Kasumi-1 (cell line): ENCODE measurements at regions not wholly inside any gene's neighbourhood (a gene's known extent, or its start where the extent isn't known, plus 50 kb on each side); places are given as distances from the start of the nearest gene placed in this dataset.
"Not testable (repeated sequence)": the region's sequence is repeated elsewhere in the genome, so short reads cannot be mapped to it uniquely, and the experiment has no call there.

Experiments
- DNase-seq, 2 experiments: peaks; one replicate each; lab custom pipeline; 2025; lab: John Stamatoyannopoulos, UW

DNA sequence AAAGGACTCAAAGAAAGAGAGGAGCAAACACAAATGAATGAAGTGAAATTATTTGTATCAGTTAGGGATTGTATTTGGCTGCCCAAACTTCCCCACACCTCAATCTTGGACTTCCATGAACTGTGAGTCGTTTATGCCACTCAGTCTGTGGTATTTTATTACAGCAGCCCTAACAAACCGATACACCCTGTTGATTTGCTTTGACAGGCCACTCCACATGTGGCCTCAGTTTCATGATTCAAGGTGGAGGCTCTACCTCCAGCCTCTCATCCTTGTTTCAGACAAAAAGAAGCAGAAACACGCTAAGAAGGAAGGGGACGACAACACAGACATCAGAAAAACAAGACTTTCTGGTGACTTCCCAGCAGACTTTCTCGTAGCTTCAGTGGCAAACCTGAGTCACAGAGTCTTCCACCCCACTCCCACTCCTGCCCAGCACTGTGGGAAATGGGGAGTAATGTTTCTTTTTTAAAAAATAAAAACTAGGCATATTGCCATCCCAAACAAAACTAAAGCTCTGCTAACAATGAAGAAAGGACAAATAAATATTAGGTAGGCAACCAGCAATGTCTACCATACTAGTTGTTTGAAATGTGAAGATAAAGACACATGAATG, 52.2 kb upstream of the ABCA1 start:
- DNase-seq: no peak

- DNase-seq: no peak
Observed at GRCh38 chr9:104981543-104982129, 53.7 kb upstream of the ABCA1 start.

GRCh38 chr9:104982543-104982942, 54.6 kb upstream of the ABCA1 start:
- DNase-seq: no peak

GRCh38 chr9:104983491-104983890, 55.5 kb upstream of the ABCA1 start:
- DNase-seq: no peak

- DNase-seq: no peak
Observed at GRCh38 chr9:104984121-104984520, 56.2 kb upstream of the ABCA1 start.

- no peak for DNase-seq
Observed at GRCh38 chr9:104984542-104984941, 56.6 kb upstream of the ABCA1 start.

GRCh38 chr9:104984948-104985347, 57.0 kb upstream of the ABCA1 start:
- DNase-seq: no peak

DNA sequence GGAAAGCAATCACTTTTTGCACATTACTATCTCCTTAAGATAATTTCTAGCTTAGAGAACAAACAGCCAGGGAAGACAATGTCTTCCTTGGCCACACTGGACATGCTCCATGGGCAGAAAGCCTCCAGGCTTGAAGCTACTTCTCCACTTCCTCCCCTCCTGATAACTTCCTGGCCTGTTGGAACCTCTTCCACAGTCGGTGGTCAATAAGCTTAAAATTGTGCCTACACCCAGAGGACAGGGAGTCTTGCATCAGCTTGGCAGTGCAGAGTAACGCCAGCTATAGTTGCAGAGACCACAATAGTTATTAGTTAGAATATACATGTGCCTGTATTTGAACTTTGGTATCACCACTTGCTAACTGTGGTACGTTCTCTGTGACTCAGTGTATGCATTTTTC, 58.1 kb upstream of the ABCA1 start:
- no peak for DNase-seq

DNA sequence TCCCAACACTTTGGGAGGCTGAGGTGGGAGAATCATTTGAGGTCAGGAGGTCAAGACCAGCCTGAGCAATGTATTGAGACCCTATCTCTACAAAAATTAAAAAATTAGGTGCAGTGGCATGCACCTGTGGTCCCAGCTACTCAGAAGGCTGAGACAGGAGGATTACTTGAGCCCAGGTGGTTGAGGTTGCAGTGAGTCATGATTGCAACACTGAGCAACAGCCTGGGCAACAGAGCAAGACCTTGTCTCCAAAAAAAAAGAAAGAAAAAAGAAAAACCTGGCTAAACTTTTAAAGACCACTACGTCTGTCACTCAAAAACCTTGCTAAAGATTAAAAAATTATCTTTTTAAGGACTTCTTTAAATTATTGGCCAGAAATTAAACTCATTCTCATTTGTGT, 59.8 kb upstream of the ABCA1 start:
- no peak for DNase-seq

- DNase-seq: no peak
Observed at GRCh38 chr9:104988539-104988938, 60.6 kb upstream of the ABCA1 start.

- peak; percentile 38 to 39 for DNase-seq
Observed at GRCh38 chr9:104991144-104991953, 63.4 kb upstream of the ABCA1 start.

DNA sequence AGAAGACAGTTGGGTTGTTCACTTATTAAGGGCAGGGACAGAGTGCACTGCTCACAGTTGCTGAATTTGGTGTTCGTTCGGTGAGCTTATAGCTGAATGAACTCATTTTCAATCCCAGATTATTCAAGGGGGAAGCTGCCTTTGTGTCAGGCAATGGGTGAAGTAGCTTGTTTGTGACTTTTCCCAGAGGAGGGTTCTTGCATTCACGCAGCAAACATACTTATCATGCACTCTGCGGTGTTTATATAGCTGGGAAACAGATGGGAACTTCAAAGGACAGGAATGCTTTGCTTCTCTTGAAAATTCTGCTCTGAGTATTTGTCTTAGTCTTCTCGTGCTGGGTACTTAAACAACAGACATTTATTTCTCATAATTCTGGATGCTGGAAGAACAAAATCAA, 64.7 kb upstream of the ABCA1 start:
- DNase-seq: no peak

- DNase-seq: no peak
Observed at GRCh38 chr9:104993291-104993963, 65.5 kb upstream of the ABCA1 start.

DNA sequence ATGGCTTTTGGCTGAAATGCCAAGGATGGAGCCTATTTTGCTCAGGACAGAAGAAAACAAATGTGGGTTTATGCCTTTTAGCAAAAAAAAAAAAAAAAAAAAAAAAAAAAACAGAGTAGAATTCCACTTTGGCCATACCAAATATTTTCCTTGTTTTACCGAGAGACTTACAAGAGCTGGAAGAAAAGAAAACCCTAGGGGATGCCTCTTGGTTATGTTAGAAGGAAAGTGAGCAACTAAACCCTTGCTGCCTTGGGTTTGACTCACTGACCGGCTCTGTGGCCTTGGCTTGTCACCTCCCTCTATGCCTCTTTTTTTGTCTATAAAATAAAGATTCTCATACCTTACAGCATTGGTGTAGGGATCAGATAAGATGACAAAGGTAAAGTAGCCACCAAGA, 69.6 kb upstream of the ABCA1 start:
- no peak for DNase-seq

DNA sequence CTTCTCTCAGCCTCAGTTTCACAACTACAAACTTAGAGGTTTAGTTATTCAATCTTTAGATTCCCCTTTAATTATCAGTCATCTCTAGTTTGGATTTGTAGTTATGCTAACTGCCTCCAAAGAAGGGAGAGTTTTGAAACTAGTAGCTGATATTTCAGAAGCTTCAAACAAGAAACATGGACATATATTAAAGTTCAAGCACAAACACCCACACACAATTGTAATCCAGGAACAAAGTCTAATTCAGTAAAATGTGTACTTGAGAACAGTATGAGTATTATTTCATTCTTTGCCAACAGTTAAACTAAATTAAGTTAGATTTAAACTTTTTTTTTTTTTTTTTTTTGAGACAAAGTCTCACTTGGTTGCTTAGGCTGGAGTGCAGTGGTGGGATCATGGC, 71.2 kb upstream of the ABCA1 start:
- DNase-seq: no peak

- not testable (repeated sequence) for DNase-seq
Observed at GRCh38 chr9:105000529-105000928, 72.6 kb upstream of the ABCA1 start.

DNA sequence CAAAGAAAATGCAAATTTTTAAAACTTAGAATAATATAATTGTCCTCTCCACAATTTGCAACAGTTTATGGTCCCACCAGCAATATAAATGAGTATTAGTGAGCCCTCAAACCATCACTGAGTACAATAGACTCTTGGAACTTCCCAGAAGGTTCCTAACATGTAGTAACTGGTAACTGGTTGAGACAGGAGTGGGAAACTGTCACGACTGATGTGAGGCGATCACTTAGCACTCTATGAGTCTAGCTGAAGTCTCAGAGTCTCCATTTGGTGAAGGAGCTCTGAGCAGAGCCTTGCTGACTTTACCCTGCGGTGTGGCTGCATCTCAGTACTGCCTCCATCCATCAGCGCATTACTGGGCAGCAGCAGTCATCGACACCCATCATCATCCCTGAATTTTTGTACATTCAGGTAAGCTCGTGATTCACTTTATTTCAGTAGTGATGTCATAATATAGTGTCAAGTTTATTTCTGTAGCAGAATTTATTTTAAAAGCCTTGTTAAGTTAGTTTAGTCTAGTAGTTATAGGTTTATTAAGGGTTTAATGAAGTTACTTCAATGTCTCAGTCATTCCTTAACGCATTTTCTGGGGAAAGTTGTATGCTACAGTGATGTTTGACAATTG, 76.6 kb upstream of the ABCA1 start:
- DNase-seq: no peak

GRCh38 chr9:105005186-105005585, 77.2 kb upstream of the ABCA1 start:
- DNase-seq: no peak

DNA sequence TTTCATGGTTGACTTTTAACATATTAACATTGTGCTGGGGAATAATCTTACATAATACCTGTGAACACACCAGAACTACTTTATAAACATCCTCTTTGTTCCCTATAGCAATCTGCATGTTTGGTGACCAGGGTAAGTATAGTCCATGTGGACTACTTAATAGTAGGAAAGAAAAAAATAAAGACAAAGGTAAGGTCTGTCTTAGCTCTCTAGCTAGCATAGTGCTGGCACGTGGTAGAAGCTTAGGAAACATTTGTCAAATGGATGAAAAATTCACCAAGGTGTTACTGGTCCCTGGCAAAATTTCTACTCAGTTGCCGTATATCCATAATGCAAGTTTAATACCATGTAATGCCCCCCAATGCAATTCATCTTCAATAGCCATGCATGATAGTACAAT, 78.6 kb upstream of the ABCA1 start:
- no peak for DNase-seq

DNA sequence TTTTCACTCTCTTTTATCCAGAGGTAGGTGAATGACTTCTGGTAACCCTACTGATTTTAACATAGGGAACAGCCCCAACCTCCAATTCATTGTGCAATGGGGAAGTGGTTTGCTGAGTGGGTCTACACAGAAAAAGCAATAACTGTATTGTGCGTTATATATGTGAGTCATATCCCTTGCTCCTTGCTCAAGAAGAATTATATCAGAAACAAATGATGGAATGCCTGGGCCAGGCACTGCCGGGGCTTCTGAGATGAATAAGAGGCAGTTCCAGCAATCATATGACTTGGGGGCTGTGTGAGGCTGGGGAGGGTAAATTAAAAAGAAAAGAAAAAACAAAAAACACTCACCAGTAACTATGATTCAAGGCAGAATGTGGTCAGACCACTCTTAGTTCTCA, 79.2 kb upstream of the ABCA1 start:
- peak; percentile 85 to 89 for DNase-seq

GRCh38 chr9:105010089-105010488, 82.1 kb upstream of the ABCA1 start:
- DNase-seq: not testable (repeated sequence)

DNA sequence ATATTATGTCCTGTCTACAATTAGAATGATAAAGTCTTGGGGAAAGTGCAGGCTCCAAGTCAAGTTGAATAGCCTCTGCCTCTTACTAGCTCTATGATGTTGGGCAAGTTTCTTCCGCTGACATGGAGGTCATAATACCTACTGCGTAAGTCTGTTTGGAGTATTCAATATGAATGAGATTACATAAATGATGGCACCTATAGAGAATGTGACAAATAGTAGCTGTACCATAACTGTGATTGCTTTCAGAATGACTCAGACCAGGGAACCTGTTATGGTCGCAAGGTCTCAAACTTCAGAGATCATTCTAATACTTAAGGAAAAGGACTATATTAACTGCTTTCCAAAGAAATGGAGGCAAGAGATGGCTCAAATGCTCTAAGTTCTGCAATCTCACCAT, 94.0 kb upstream of the ABCA1 start:
- no peak for DNase-seq
